GM23338 (cell line): ENCODE measurements at regions not wholly inside any gene's neighbourhood (a gene's known extent, or its start where the extent isn't known, plus 50 kb on each side); places are given as distances from the start of the nearest gene placed in this dataset.

Source experiments
- ATAC-seq: fragments of 200-7000 bp; cut with Tn5 transposase; 3 replicates; pipeline ENCODE4 v1.9.1; 2020
- DNase-seq: peaks from one replicate; pipeline ENCODE4 v3.0.0-alpha.2; 2015; ENCODE audit warnings: low spot score
- H2AFZ ChIP-seq: fragments of 200-600 bp; sonication (generic); 2 replicates; pipeline ENCODE4 v1.8.0; 2016; ENCODE audit warnings: antibody characterized with exemption, mild to moderate bottlenecking, moderate library complexity
- H3F3A ChIP-seq: fragments of 200-600 bp; sonication (generic); replicated peaks from 2 replicates; pipeline ENCODE4 v1.8.0; 2017; ENCODE audit warnings: antibody characterized with exemption, mixed run types, low read depth
- H3K27ac ChIP-seq: fragments of 200-600 bp; sonication (generic); 2 replicates; pipeline ENCODE4 v1.6.1; 2016; ENCODE audit warnings: low read depth
- H3K27me3 ChIP-seq: fragments of 200-600 bp; sonication (generic); 2 replicates; pipeline ENCODE4 v1.8.0; 2016; ENCODE audit warnings: mild to moderate bottlenecking, mixed run types, moderate library complexity; ENCODE audit not compliant: insufficient read depth
- H3K36me3 ChIP-seq: fragments of 200-600 bp; sonication (generic); 2 replicates; pipeline ENCODE4 v1.8.0; 2016; ENCODE audit warnings: mild to moderate bottlenecking; ENCODE audit not compliant: insufficient read depth
- H3K4me1 ChIP-seq: fragments of 200-600 bp; sonication (generic); 2 replicates; pipeline ENCODE4 v1.8.0; 2016; ENCODE audit warnings: mild to moderate bottlenecking, moderate library complexity; ENCODE audit not compliant: insufficient read depth
- H3K4me2 ChIP-seq: fragments of 200-600 bp; sonication (generic); 2 replicates; pipeline ENCODE4 v1.7.1; 2017; ENCODE audit warnings: mixed run types
- H3K4me3 ChIP-seq: fragments of 200-600 bp; sonication (generic); 2 replicates; pipeline ENCODE4 v1.6.1; 2016; ENCODE audit warnings: mixed run types
- H3K79me2 ChIP-seq: fragments of 200-600 bp; sonication (generic); replicated peaks from 2 replicates; pipeline ENCODE4 v1.8.0; 2017; ENCODE audit warnings: mild to moderate bottlenecking; ENCODE audit not compliant: insufficient read depth
- H3K9me2 ChIP-seq: fragments of 200-600 bp; sonication (generic); 2 replicates; pipeline ENCODE4 v1.8.0; 2017; ENCODE audit not compliant: insufficient read depth
- H4K20me1 ChIP-seq: fragments of 200-600 bp; sonication (generic); replicated peaks from 2 replicates; pipeline ENCODE4 v1.8.0; 2017; ENCODE audit warnings: mild to moderate bottlenecking; ENCODE audit not compliant: insufficient read depth
- H3K27ac Mint-ChIP-seq: 2 replicates; pipeline ENCODE4 v1.8.0; 2020; ENCODE audit warnings: inconsistent platforms, mild to moderate bottlenecking, moderate library complexity, mixed read lengths
- H3K27me3 Mint-ChIP-seq: 3 replicates; pipeline ENCODE4 v1.8.0; 2022; ENCODE audit warnings: low read depth, mild to moderate bottlenecking, moderate library complexity, mixed read lengths, inconsistent platforms; ENCODE audit not compliant: insufficient read depth, poor library complexity
- H3K36me3 Mint-ChIP-seq: 3 replicates; pipeline ENCODE4 v1.8.0; 2021; ENCODE audit warnings: low read depth, mild to moderate bottlenecking, inconsistent platforms, moderate library complexity, mixed read lengths
- H3K4me1 Mint-ChIP-seq: 3 replicates; pipeline ENCODE4 v1.8.0; 2020; ENCODE audit warnings: mild to moderate bottlenecking, inconsistent platforms, mixed read lengths
- H3K4me3 Mint-ChIP-seq: 3 replicates; pipeline ENCODE4 v1.8.0; 2021; ENCODE audit warnings: moderate library complexity, mild to moderate bottlenecking, inconsistent platforms, mixed read lengths
- H3K9me3 Mint-ChIP-seq: 3 replicates; pipeline ENCODE4 v1.8.0; 2020; ENCODE audit warnings: moderate library complexity, mild to moderate bottlenecking, inconsistent platforms, mixed read lengths
- CREB1 ChIP-seq: fragments of 250-450 bp; sonication (Bioruptor Pico); IDR thresholded peaks from 2 replicates; pipeline ENCODE4 v1.5.0; 2020; ENCODE audit warnings: low read depth, mild to moderate bottlenecking, moderate library complexity
- EZH2 ChIP-seq: fragments of 200-600 bp; sonication (generic); IDR thresholded peaks from one replicate; pipeline ENCODE4 v1.8.0; 2017; ENCODE audit warnings: antibody characterized with exemption, mild to moderate bottlenecking, low read depth; ENCODE audit not compliant: unreplicated experiment
- EZH2phosphoT487 ChIP-seq: fragments of 200-600 bp; sonication (generic); IDR thresholded peaks from one replicate; pipeline ENCODE4 v1.8.1; 2018; ENCODE audit warnings: antibody characterized with exemption; ENCODE audit not compliant: unreplicated experiment
- JUNB ChIP-seq: IDR thresholded peaks from one replicate; pipeline ENCODE4 v1.6.1; 2016; ENCODE audit warnings: antibody characterized with exemption; ENCODE audit not compliant: unreplicated experiment
- NANOG ChIP-seq: IDR thresholded peaks from 2 replicates; pipeline ENCODE4 v1.6.1; 2016; ENCODE audit warnings: antibody characterized with exemption, borderline replicate concordance
- POLR2AphosphoS5 ChIP-seq: IDR thresholded peaks from 2 replicates; pipeline ENCODE4 v1.6.1; 2016; ENCODE audit warnings: antibody characterized with exemption, low read depth
- STAT1 ChIP-seq: IDR thresholded peaks from one replicate; pipeline ENCODE4 v1.6.1; 2016; ENCODE audit warnings: antibody characterized with exemption; ENCODE audit not compliant: unreplicated experiment
- ZNF114 ChIP-seq: fragments of 250-450 bp; sonication (Bioruptor Pico); IDR thresholded peaks from 2 replicates; pipeline ENCODE4 v1.5.0; 2020; ENCODE audit warnings: mild to moderate bottlenecking, moderate library complexity
- ZNF331 ChIP-seq: fragments of 250-450 bp; sonication (Bioruptor Pico); IDR thresholded peaks from 2 replicates; pipeline ENCODE4 v1.5.0; 2020; ENCODE audit warnings: low read depth, mild to moderate bottlenecking, moderate library complexity
- TF ChIP-seq, protein P1 (sequence below): IDR thresholded peaks from one replicate; pipeline ENCODE4 v1.6.1; 2018; ENCODE audit warnings: antibody characterized with exemption; ENCODE audit not compliant: unreplicated experiment
- TF ChIP-seq, protein P2 (sequence below): IDR thresholded peaks from 2 replicates; pipeline ENCODE4 v1.6.1; 2016; ENCODE audit warnings: antibody characterized with exemption
- TF ChIP-seq, protein P3 (sequence below), 2 experiments: fragments of 200-600 bp in 1 of 2; sonication (generic) in 1 of 2; conservative IDR thresholded peaks; 2 replicates each; pipeline versions ENCODE4 v1.5.1 to v1.6.1; 2016 to 2017; ENCODE audit warnings: antibody characterized with exemption in 2 of 2, low read depth in 2 of 2, mild to moderate bottlenecking in 2 of 2, moderate library complexity in 1 of 2
- TF ChIP-seq, protein P4 (sequence below): fragments of 250-450 bp; sonication (Bioruptor Pico); IDR thresholded peaks from 2 replicates; pipeline ENCODE4 v1.5.0; 2020; ENCODE audit warnings: mild to moderate bottlenecking, moderate library complexity

DNA sequence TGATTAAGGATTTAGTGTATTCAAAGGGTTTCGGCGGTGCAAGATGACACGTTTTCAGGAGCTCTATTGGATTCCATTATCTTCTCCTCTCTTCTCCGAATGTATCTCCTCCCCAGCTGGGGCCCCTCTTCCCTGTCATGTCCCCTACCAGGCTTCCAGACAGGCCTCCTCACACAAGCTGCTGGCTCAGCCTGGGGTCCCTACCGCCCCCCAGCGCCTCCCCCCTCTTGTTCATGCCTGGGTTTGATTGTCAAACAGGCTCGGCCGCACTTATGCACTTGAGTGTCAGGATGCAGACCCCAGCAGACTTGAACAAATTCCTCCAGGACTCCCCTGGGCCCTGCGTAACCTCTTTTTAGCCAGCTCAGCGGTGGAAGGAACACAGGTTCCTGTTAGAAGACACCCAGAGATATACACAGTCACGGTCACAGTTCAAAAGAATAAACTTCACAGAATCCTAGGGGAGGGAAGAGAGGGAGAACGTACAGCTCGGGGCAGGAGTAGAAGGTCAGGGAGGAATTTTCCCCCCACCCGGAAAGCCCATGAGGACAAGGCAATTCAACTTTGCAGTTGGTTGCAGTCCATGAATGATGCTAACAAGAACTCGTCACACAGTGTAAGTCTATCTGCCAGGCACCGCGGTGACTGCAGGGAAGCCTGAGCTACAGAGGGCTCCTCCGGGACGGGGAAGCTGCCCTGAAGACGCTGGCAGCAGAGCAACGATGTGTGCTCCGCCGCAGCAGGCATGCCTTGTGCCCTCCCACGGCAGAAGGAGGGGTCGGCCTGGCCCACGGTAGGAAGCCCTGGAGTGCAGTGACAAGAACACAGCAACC is 560.0 kb downstream of the BNC2 start:
- Histone ChIP-seq H3K4me2 (no peak overlapping the region), H3F3A (no peaks in the 10 kb centered on the region), H2AFZ (peak overlapping the region; percentile 92), H4K20me1 (no peaks in the 10 kb centered on the region), H3K4me1 (peaks cover 8% of the 10 kb centered on the region; the same call in 1 of the 2 replicates), H3K27ac (no peak overlapping the region), H3K36me3 (no peaks in the 10 kb centered on the region), H3K9me2 (peaks cover 7% of the 10 kb centered on the region; the same call in 1 of the 2 replicates), H3K79me2 (no peaks in the 10 kb centered on the region), H3K4me3 (no peak overlapping the region), H3K27me3 (no peaks in the 10 kb centered on the region)
- Mint-ChIP-seq H3K9me3 (no peaks in the 10 kb centered on the region), H3K36me3 (no peaks in the 10 kb centered on the region), H3K4me3 (no peak overlapping the region), H3K27ac (no peak overlapping the region), H3K4me1 (peaks cover 18% of the 10 kb centered on the region), H3K27me3 (no peaks in the 10 kb centered on the region)
- DNase-seq (no peak), ATAC-seq (peak; percentile 44)
- TF ChIP-seq EZH2phosphoT487 (no peak), ZNF114 (CRISPR knock-in tag) (no peak), NANOG (no peak), ZNF331 (CRISPR knock-in tag) (no peak), STAT1 (no peak), POLR2AphosphoS5 (no peak), EZH2 (no peak), CREB1 (CRISPR knock-in tag) (no peak), JUNB (no peak)
- TF ChIP-seq, protein P1, sequence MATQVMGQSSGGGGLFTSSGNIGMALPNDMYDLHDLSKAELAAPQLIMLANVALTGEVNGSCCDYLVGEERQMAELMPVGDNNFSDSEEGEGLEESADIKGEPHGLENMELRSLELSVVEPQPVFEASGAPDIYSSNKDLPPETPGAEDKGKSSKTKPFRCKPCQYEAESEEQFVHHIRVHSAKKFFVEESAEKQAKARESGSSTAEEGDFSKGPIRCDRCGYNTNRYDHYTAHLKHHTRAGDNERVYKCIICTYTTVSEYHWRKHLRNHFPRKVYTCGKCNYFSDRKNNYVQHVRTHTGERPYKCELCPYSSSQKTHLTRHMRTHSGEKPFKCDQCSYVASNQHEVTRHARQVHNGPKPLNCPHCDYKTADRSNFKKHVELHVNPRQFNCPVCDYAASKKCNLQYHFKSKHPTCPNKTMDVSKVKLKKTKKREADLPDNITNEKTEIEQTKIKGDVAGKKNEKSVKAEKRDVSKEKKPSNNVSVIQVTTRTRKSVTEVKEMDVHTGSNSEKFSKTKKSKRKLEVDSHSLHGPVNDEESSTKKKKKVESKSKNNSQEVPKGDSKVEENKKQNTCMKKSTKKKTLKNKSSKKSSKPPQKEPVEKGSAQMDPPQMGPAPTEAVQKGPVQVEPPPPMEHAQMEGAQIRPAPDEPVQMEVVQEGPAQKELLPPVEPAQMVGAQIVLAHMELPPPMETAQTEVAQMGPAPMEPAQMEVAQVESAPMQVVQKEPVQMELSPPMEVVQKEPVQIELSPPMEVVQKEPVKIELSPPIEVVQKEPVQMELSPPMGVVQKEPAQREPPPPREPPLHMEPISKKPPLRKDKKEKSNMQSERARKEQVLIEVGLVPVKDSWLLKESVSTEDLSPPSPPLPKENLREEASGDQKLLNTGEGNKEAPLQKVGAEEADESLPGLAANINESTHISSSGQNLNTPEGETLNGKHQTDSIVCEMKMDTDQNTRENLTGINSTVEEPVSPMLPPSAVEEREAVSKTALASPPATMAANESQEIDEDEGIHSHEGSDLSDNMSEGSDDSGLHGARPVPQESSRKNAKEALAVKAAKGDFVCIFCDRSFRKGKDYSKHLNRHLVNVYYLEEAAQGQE = no peak
- TF ChIP-seq, protein P2, sequence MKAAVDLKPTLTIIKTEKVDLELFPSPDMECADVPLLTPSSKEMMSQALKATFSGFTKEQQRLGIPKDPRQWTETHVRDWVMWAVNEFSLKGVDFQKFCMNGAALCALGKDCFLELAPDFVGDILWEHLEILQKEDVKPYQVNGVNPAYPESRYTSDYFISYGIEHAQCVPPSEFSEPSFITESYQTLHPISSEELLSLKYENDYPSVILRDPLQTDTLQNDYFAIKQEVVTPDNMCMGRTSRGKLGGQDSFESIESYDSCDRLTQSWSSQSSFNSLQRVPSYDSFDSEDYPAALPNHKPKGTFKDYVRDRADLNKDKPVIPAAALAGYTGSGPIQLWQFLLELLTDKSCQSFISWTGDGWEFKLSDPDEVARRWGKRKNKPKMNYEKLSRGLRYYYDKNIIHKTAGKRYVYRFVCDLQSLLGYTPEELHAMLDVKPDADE = no peak
- TF ChIP-seq, protein P3, sequence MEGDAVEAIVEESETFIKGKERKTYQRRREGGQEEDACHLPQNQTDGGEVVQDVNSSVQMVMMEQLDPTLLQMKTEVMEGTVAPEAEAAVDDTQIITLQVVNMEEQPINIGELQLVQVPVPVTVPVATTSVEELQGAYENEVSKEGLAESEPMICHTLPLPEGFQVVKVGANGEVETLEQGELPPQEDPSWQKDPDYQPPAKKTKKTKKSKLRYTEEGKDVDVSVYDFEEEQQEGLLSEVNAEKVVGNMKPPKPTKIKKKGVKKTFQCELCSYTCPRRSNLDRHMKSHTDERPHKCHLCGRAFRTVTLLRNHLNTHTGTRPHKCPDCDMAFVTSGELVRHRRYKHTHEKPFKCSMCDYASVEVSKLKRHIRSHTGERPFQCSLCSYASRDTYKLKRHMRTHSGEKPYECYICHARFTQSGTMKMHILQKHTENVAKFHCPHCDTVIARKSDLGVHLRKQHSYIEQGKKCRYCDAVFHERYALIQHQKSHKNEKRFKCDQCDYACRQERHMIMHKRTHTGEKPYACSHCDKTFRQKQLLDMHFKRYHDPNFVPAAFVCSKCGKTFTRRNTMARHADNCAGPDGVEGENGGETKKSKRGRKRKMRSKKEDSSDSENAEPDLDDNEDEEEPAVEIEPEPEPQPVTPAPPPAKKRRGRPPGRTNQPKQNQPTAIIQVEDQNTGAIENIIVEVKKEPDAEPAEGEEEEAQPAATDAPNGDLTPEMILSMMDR (conservative IDR thresholded peaks at IDR 0.05; ENCODE audit: low read depth in 2 of 2) = no peak
- TF ChIP-seq, protein P4, sequence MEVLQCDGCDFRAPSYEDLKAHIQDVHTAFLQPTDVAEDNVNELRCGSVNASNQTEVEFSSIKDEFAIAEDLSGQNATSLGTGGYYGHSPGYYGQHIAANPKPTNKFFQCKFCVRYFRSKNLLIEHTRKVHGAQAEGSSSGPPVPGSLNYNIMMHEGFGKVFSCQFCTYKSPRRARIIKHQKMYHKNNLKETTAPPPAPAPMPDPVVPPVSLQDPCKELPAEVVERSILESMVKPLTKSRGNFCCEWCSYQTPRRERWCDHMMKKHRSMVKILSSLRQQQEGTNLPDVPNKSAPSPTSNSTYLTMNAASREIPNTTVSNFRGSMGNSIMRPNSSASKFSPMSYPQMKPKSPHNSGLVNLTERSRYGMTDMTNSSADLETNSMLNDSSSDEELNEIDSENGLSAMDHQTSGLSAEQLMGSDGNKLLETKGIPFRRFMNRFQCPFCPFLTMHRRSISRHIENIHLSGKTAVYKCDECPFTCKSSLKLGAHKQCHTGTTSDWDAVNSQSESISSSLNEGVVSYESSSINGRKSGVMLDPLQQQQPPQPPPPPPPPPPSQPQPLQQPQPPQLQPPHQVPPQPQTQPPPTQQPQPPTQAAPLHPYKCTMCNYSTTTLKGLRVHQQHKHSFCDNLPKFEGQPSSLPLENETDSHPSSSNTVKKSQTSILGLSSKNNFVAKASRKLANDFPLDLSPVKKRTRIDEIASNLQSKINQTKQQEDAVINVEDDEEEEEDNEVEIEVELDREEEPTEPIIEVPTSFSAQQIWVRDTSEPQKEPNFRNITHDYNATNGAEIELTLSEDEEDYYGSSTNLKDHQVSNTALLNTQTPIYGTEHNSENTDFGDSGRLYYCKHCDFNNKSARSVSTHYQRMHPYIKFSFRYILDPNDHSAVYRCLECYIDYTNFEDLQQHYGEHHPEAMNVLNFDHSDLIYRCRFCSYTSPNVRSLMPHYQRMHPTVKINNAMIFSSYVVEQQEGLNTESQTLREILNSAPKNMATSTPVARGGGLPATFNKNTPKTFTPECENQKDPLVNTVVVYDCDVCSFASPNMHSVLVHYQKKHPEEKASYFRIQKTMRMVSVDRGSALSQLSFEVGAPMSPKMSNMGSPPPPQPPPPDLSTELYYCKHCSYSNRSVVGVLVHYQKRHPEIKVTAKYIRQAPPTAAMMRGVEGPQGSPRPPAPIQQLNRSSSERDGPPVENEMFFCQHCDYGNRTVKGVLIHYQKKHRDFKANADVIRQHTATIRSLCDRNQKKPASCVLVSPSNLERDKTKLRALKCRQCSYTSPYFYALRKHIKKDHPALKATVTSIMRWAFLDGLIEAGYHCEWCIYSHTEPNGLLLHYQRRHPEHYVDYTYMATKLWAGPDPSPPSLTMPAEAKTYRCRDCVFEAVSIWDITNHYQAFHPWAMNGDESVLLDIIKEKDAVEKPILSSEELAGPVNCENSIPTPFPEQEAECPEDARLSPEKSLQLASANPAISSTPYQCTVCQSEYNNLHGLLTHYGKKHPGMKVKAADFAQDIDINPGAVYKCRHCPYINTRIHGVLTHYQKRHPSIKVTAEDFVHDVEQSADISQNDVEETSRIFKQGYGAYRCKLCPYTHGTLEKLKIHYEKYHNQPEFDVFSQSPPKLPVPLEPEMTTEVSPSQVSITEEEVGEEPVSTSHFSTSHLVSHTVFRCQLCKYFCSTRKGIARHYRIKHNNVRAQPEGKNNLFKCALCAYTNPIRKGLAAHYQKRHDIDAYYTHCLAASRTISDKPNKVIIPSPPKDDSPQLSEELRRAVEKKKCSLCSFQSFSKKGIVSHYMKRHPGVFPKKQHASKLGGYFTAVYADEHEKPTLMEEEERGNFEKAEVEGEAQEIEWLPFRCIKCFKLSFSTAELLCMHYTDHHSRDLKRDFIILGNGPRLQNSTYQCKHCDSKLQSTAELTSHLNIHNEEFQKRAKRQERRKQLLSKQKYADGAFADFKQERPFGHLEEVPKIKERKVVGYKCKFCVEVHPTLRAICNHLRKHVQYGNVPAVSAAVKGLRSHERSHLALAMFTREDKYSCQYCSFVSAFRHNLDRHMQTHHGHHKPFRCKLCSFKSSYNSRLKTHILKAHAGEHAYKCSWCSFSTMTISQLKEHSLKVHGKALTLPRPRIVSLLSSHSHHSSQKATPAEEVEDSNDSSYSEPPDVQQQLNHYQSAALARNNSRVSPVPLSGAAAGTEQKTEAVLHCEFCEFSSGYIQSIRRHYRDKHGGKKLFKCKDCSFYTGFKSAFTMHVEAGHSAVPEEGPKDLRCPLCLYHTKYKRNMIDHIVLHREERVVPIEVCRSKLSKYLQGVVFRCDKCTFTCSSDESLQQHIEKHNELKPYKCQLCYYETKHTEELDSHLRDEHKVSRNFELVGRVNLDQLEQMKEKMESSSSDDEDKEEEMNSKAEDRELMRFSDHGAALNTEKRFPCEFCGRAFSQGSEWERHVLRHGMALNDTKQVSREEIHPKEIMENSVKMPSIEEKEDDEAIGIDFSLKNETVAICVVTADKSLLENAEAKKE (CRISPR knock-in tag) = no peak
